ENCODE measurements at regions not wholly inside any gene's neighbourhood (a gene's known extent, or its start where the extent isn't known, plus 50 kb on each side); places are given as distances from the start of the nearest gene placed in this dataset.

- H3K27ac ChIP-seq: peak overlapping the region in 1 of 4 donors; percentile 21
- peaks cover 0 to 4% (median 0%) of the 10 kb centered on the region in 3 donors for H3K4me1 ChIP-seq
- DNase-seq: no peak
- 5 to 10% methylated on average over 4 of the region's 4 CpGs for WGBS, 2 donors
- no peaks in the 10 kb centered on the region for H3K27me3 ChIP-seq
- no peaks in the 10 kb centered on the region for H3K36me3 ChIP-seq
- no peaks in the 10 kb centered on the region for H3K9me3 ChIP-seq
- intact Hi-C loops (cut with DNase I): no loop called here
- H3K4me3 ChIP-seq: no peak overlapping the region
- TF ChIP-seq POLR2A (IDR thresholded peaks at IDR 0.05) (no peak), CTCF (IDR thresholded peaks at IDR 0.05) (no peak)
Observed at GRCh38 chr9:81874931-81875330, 53.3 kb upstream of the SPATA31D4 start.

GRCh38 chr9:81877047-81877446, 51.2 kb upstream of the SPATA31D4 start:
- no peak overlapping the region for H3K4me3 ChIP-seq
- H3K9me3 ChIP-seq: no peaks in the 10 kb centered on the region
- intact Hi-C loops (cut with DNase I): no loop called here
- 93% methylated on average over 9 of the region's 9 CpGs for WGBS, 2 donors
- no peak for TF ChIP-seq POLR2A (IDR thresholded peaks at IDR 0.05)
- no peak for TF ChIP-seq CTCF (IDR thresholded peaks at IDR 0.05)
- H3K4me1 ChIP-seq: peaks cover 0 to 4% (median 0%) of the 10 kb centered on the region in 3 donors
- H3K27me3 ChIP-seq: no peaks in the 10 kb centered on the region
- no peaks in the 10 kb centered on the region for H3K36me3 ChIP-seq
- DNase-seq: no peak
- no peak overlapping the region for H3K27ac ChIP-seq
